ENCODE measurements at regions not wholly inside any gene's neighbourhood (a gene's known extent, or its start where the extent isn't known, plus 50 kb on each side); places are given as distances from the start of the nearest gene placed in this dataset.

GRCh38 chr6:134531611-134532010 lies 213.7 kb upstream of the SGK1 start:
- no peaks in the 10 kb centered on the region for H3K36me3 ChIP-seq
- H3K4me3 ChIP-seq: no peak overlapping the region
- H3K27me3 ChIP-seq: no peaks in the 10 kb centered on the region
- DNase-seq (ENCODE audit: low spot score in 2 of 2): no peak
- TF ChIP-seq CTCF (IDR thresholded peaks at IDR 0.05) (no peak), POLR2A (IDR thresholded peaks at IDR 0.05) (no peak), POLR2AphosphoS5 (IDR thresholded peaks at IDR 0.05) (no peak), EP300 (IDR thresholded peaks at IDR 0.05) (no peak)
- H3K9me3 ChIP-seq: no peaks in the 10 kb centered on the region
- H3K4me1 ChIP-seq: no peaks in the 10 kb centered on the region
- H3K27ac ChIP-seq: no peak overlapping the region

DNA sequence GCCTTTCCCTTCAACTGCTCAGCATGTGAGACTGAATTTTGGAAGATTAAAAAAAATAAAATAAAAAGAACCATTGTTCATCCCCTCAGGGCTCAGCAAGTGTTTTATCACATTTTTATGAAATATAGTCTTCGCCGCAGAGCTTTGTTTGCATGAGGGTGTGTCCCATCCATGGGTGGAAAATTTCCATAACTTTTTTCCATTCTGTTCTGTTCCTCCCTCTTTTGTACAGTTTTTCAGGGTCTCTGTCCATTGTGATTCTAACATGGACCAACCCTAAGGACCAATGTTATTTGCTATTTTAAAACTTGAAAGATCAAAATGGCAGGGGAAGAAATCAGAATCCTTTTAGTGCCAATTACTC lies 213.3 kb upstream of the SGK1 start:
- TF ChIP-seq POLR2A (IDR thresholded peaks at IDR 0.05) (no peak), EP300 (IDR thresholded peaks at IDR 0.05) (no peak), CTCF (IDR thresholded peaks at IDR 0.05) (no peak), POLR2AphosphoS5 (IDR thresholded peaks at IDR 0.05) (no peak)
- Histone ChIP-seq H3K36me3 (no peaks in the 10 kb centered on the region), H3K4me3 (no peak overlapping the region), H3K27me3 (no peaks in the 10 kb centered on the region), H3K9me3 (no peaks in the 10 kb centered on the region), H3K4me1 (no peaks in the 10 kb centered on the region), H3K27ac (no peak overlapping the region)
- WGBS: 79% methylated on average over 2 of the region's 2 CpGs
- DNase-seq (ENCODE audit: low spot score in 2 of 2): no peak

- no peaks in the 10 kb centered on the region for H3K27me3 ChIP-seq
- H3K4me1 ChIP-seq: no peaks in the 10 kb centered on the region
- DNase-seq (ENCODE audit: low spot score in 2 of 2): no peak
- no peaks in the 10 kb centered on the region for H3K9me3 ChIP-seq
- H3K27ac ChIP-seq: no peak overlapping the region
- no peak for TF ChIP-seq CTCF (IDR thresholded peaks at IDR 0.05)
- no peak for TF ChIP-seq POLR2AphosphoS5 (IDR thresholded peaks at IDR 0.05)
- no peak for TF ChIP-seq POLR2A (IDR thresholded peaks at IDR 0.05)
- TF ChIP-seq EP300 (IDR thresholded peaks at IDR 0.05): no peak
- H3K36me3 ChIP-seq: no peaks in the 10 kb centered on the region
- no peak overlapping the region for H3K4me3 ChIP-seq
- WGBS: 54% methylated on average over 4 of the region's 4 CpGs
These were observed 212.0 kb upstream of the SGK1 start for GRCh38 chr6:134529921-134530320.

GRCh38 chr6:134529305-134529704 lies 211.4 kb upstream of the SGK1 start:
- DNase-seq (ENCODE audit: low spot score in 2 of 2): no peak
- H3K36me3 ChIP-seq: no peaks in the 10 kb centered on the region
- no peak overlapping the region for H3K4me3 ChIP-seq
- H3K27ac ChIP-seq: no peak overlapping the region
- H3K27me3 ChIP-seq: no peaks in the 10 kb centered on the region
- H3K4me1 ChIP-seq: no peaks in the 10 kb centered on the region
- no peaks in the 10 kb centered on the region for H3K9me3 ChIP-seq
- TF ChIP-seq POLR2A (IDR thresholded peaks at IDR 0.05): no peak
- no peak for TF ChIP-seq EP300 (IDR thresholded peaks at IDR 0.05)

DNA sequence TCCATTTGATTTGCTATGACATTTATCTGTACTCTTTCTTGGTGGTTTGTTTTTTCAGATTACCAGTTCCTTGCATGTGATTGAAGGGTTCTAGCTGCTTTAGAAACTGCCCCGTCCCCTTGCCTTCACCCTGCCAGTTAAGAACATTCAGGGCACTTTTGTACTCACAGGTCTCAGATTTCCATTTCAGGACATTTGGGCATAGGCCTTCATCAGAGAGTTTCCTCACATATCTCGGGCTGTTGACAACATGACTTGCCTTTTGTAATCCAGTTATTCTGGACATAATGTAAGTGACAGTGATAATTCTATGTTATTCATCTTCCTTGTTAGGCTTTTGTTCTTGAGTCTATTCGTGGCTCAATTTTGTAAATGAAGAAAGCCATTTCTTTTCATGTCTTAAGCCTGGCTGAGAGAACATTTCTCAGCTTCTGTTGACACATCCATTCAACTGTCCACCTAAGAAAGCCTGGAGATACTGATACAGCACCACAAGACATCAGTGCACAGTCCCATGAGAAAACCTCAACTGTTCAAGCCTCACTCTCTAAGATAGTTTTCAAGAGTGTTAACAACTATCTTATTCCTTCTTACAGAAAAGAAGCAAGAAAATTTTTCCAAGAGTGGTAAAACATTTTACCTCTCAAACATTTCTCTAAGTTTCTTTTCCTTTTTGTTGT lies 209.3 kb upstream of the SGK1 start:
- no peak for TF ChIP-seq EP300 (IDR thresholded peaks at IDR 0.05)
- TF ChIP-seq POLR2A (IDR thresholded peaks at IDR 0.05): no peak
- no peak for TF ChIP-seq POLR2AphosphoS5 (IDR thresholded peaks at IDR 0.05)
- no peak for TF ChIP-seq CTCF (IDR thresholded peaks at IDR 0.05)
- WGBS: 80% methylated on average over 3 of the region's 3 CpGs
- no peak for DNase-seq (ENCODE audit: low spot score in 2 of 2)
- H3K4me3 ChIP-seq: no peak overlapping the region
- no peak overlapping the region for H3K27ac ChIP-seq
- H3K36me3 ChIP-seq: no peaks in the 10 kb centered on the region
- H3K27me3 ChIP-seq: no peaks in the 10 kb centered on the region
- H3K4me1 ChIP-seq: peaks cover 5% of the 10 kb centered on the region
- no peaks in the 10 kb centered on the region for H3K9me3 ChIP-seq

All from suprapubic skin (tissue), 4 donors.